ENCODE measurements at regions not wholly inside any gene's neighbourhood (a gene's known extent, or its start where the extent isn't known, plus 50 kb on each side); places are given as distances from the start of the nearest gene placed in this dataset.
"Not testable (repeated sequence)": the region's sequence is repeated elsewhere in the genome, so short reads cannot be mapped to it uniquely, and the experiment has no call there.

DNA sequence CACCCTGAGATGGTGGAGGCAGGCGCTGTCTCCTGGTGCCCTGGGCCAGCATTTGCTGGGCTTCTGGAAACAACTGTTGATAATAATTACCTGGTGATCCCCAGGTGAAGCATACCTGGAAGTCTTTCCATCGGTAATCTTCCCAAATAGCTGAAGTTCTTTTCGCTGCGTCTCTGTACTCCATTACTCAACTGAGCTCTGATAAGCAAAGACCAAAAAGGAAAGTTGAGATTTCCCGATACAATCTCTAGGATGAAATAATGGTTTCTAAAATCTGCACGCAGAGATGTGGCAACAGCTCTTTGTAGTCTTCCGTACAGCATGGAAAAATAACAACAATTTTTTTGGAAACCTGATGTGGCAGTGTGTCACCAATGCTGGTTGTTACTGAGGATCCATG lies 226.5 kb downstream of the GATA3 start:
- DNase-seq (ENCODE audit: low spot score) = no peak

DNA sequence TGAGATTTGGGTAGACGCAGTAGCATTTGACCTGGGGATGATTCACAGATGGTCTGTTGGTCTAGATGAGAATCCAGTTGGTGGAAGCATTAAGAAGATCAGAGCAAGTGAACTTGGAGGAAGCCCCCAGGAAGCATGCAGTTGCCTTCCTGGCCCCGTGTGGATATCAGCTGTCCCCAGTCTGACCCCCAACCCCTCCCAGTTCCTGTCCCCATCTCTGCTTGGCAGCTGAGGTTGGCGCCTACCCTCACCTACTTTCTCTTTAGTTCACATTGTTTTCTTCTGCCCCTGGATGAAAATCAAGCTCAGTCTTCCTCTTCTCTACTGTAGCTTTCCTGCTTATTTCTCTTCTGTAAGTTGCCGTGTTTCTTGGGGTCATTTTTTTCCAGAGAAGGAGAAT lies 227.9 kb downstream of the GATA3 start:
- DNase-seq (ENCODE audit: low spot score) = no peak

DNA sequence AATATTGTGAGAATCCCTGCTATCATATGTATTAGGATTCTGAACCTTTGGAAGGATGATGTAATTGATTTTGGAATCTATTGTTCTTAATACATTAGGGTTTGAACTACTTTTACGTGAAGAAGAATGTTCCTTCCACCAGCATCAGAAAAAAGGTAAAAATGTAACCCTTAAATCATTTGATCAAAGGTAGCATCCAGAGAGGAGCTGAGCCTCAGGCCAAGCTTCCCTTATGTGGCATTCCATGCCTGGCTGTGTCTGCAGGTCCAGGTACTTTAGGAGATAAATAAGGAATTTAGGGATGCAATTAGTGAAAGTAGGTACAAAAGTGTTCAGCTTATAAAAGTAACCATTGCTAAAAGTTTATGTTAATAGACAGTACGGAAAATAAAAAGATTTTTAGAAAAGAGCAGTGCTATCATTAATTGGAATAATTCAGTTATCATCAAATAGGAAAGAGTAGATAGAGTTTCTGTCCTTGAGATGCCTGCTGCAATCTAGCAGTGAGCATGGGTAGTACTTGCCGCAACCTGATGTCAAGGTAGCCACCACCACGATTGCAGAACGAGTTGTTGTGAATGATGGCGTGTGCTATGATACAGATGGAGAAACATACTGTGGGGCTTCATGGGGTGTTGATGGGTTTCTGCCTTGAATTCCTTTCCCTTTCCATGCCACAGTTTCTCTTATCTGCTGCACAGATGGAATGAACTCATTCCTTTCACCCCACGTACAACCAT lies 228.8 kb downstream of the GATA3 start:
- no peak for DNase-seq (ENCODE audit: low spot score)

DNA sequence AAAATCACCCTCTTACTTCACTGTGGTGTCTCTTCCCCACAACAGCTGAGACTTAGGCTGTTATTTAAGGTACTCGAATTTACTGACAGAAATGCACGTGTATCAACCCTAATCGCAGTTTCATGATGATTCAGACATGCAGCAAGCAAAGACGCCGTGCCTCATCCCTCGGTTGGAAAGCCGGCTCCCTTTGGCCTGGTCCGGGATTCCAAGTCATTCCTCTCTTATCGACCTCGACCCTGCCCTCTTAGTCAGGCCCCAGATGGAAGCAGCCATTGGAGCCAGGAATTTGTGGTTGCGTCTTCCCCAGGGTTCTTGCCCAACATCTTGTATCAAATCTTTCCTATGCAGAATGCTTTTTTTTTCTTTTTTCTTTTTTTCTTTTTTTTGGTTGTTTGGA lies 229.5 kb downstream of the GATA3 start:
- DNase-seq (ENCODE audit: low spot score) = no peak

DNA sequence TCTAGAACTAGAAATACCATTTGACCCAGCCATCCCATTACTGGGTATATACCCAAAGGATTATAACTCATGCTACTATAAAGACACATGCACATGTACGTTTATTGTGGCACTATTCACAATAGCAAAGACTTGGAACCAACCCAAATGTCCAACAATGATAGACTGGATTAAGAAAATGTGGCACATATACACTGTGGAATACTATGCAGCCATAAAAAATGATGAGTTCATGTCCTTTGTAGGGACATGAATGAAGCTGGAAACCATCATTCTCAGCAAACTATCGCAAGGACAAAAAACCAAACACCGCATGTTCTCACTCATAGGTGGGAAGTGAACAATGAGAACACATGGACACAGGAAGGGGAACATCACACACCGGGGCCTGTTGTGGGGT lies 231.5 kb downstream of the GATA3 start:
- not testable (repeated sequence) for DNase-seq (ENCODE audit: low spot score)

DNA sequence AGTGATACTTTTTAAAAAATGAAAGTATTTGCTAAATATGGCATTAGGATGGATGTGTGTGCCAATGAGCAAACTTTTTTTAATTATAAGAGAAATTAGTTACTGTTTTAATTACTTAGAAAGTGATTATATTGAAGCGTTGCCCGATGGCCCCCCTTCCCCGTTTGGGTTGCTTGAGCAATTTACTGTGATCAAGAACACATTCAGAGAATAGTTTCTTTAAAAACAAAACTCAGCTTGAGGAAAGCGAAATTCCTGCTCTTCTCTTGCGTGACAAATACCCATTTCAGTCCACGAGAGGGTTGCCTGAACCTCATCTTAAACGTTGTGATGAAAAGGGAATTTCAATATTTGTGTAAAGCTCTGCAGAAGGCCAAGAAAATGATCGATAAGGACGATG lies 234.1 kb downstream of the GATA3 start:
- DNase-seq (ENCODE audit: low spot score) = no peak

DNA sequence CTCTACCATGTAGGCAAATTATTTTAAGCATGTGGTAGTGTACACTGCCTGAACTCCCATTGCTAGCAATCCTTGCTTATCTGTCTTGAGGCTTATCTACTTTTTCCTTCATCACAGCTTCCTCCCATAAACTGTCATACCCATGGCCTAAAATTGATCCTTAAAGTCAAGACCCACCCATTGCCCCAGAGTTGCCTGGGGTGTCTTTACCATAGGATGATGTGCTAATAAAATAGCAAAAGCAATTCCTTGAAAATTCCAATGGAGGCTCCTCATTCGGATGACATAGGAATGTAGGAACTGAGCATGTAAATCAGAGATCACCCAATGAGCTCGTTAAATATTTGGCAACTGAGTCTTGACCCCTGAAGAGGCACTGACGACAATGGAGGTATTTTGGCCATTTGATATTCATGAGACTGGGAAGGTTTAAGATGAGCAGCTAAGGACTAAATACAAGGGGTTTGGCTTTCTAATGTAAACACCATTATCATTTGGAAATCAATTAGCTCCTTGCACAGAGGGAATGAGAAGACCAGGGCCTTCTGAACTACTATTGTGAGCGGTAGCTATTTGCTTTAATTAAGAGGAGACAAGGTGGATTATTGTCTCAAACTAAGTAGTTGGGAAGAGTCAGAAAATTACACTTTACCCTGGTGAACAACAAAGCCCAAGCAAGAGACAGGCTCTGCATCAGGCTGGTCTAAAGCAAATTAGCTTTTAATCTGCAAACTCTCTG lies 234.9 kb downstream of the GATA3 start:
- DNase-seq (ENCODE audit: low spot score) = no peak

DNA sequence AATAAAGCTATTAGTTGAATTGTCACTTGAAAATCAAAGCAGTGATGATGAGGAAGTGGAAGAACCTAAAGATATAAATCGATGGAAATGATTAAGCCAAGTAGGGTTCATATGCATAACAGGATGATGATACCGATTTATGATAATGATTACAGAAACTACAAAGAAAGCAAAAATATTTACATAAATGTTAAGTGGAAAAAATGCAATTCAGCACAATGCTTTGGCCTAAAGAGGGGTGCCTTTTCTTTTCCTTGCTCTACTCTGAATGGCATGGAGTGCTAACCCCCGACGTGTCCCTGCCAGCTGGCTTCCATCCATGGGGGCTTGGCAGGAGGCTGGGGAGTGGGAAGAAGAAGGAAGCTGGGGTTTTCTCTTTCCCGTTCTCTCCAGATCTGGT lies 240.3 kb downstream of the GATA3 start:
- no peak for DNase-seq (ENCODE audit: low spot score)

DNA sequence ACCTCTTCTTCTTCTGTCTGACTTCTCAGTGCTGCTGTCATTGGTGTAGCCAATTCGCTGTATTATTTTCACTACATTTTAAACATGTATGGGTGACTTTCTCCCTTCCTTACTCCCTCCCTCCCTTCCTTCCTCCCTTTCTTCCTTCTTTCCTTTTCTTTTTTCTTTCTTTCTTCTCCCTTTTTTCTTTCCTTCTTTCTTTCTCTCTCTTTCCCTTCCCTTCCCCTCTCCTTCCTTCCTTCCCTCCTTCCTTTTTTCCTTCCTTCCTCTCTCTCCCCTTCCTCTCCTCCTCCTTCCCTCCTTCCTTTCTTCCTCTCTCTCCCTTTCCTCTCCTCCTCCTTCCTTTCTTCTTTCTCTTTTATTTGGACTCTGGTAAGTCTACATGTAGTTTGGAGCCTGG lies 240.8 kb downstream of the GATA3 start:
- DNase-seq (ENCODE audit: low spot score) = no peak

DNA sequence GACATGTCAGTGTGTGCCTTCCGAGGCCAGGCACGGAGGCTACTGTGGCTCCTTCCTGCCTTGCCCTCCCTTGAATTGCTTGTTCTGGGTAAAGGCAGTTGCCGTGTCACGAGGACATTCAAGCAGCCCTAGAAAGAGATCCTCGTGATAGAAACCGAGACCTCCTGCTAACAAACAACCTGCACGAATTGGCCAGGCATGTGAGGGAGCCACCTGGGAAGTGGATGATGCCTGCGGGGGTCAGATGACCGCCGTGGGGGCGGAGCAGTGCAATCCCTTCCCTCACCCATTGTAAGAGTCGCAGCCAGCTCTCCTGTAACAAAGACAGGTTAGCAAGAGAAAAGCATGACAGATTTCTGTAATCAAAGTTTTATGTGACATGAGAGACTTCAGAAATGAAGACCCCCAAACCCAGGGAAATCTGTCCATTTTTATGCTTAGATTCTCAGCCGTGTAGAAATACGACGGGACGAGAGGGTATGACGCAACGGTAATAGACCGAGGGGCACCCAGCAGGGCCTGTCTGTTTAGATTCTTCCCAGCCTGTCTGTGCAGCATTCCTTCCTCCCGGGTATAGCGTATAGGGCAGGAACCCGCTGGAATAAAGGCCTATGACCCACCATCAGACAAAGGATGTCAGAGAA lies 241.7 kb downstream of the GATA3 start:
- no peak for DNase-seq (ENCODE audit: low spot score)

DNA sequence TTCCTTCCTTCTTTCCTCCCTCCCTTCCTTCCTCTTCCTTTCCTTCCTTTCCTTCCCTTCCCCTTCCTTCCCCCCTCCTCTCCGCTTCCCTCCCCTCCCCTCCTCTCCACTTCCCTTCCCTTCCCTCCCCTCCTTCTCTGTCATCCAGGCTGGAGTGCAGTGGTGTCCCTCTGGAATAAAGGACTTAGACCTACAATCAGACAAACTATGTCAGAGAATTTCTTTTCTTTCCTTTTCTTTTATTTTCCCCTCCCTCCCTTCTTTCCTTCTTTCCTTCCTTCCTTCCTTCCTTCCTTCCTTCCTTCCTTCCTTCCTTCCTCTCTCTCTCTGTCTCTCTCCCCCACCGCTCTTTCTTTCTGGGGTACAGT lies 242.2 kb downstream of the GATA3 start:
- no peak for DNase-seq (ENCODE audit: low spot score)

DNA sequence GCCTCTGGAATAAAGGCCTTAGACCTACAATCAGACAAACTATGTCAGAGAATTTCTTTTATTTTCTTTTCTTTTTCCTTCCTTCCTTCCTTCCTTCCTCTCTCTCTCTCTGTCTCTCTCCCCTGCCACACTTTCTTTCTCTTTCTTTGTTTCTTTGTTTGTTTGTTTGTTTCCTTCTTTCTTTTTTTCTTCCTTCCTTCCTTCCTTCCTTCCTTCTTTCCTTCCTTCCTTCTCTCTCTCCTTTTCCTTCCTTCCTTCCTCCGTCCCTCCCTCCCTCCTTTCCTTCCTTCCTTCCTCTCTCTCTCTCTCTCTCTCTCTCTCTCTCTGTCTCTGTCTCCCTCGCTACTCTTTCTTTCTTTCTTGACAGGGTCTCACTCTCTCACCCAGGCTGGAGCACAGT lies 242.6 kb downstream of the GATA3 start:
- DNase-seq (ENCODE audit: low spot score) = no peak

DNA sequence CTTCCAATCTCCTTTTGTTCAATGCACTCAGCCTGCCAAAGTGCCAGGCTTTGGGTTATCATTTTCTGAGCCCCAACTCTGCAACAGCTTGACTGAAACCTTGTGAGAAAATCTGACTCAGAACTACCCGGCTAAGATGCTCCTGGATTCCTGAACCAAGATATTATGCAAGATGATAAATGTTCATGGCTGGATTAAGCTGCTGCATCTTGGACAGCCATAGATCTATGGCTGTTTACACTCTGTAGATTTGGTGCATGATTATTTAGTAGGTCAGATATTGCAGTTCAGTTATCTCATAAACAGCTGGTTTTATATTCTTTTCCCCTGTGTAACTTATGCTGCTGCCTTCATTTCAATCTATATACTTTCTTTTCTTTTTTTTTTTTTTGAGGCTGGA lies 243.5 kb downstream of the GATA3 start:
- DNase-seq (ENCODE audit: low spot score) = no peak

DNA sequence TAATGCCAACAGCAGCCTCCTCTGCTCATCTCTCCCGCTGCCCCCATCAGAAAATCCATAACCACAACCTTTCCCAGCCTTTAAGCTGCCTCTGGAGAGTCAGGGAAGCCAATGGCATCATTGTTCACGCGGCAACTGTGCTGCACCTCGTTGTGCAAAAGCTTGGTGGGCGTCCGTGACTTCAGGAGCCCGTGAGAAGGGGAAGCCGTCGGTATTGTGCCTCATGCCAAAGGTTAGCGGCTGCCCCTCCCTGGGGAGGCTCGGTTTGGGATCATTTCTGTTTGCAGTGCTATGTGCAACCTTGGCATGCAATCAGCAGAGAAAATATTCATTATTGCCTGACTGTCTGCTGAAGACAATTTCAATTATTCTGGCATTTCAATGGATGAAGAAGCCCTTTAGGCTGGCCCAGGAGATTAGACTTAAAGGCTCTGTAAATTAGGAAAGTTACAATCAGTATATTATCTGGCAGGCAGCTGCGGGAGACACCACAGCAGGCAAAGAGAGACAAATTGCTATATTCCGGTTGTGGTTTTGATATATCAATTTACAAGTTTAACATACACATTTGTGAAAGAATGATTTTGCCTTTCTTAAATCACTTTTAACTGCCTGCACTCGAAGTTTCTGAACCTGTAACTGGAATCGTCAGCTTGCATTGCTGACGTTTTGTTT lies 244.5 kb downstream of the GATA3 start:
- no peak for DNase-seq (ENCODE audit: low spot score)

DNA sequence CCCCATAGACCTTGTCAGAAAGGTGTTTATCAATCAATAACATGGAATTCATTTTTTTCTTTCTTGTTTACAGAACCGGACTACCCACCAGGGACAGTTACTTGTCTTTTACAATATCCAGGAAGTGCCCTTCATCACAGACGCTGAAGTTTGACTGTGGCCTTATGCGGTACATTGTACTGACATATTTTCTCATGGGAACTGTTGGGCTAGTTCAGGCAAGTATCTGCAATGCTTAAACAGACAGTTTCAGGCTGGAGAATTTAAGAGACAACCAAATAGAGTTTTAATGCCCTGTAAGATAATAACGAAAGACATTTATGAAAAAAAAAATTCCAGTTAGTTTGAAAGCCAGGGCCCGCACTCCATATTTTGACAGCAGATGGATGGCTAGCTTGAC lies 246.4 kb downstream of the GATA3 start:
- DNase-seq (ENCODE audit: low spot score) = no peak

DNA sequence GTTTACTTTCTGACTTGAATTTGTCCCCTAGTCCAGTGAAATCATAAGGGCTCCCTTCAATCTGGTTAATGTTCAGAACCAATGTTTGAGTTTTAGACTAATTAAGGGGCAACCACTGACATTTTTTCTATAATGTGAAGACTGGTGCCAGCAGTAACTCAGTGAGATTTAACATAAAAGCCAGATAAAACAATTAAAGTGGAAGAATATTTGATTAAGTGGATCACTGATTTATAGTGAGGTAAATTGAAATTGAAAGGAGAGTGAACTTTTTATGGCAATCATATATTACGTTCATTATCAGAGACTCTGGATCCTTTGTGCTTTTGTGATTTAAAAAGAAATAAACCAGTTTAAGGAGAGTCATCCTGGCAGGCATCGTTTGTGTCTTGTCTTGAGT lies 246.8 kb downstream of the GATA3 start:
- no peak for DNase-seq (ENCODE audit: low spot score)

DNA sequence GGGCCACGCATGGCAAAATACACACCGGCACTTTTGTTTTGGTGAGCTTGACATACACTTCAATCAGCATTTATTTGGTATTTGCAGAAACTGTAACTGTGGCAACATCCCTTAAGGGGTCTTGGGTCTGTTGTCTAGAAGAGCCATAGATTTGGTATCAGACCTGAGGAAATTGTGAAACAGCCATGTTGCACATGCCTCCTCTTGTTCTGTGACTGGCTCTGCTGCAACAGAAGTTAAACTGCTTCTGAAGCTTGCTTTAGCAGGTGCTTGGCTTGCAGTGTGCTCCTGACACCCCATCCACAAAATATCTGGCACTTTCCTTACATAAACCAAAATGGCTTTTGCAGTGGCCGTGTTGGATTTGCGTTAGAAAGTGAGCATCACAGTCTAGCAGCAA lies 247.3 kb downstream of the GATA3 start:
- DNase-seq (ENCODE audit: low spot score) = no peak

DNA sequence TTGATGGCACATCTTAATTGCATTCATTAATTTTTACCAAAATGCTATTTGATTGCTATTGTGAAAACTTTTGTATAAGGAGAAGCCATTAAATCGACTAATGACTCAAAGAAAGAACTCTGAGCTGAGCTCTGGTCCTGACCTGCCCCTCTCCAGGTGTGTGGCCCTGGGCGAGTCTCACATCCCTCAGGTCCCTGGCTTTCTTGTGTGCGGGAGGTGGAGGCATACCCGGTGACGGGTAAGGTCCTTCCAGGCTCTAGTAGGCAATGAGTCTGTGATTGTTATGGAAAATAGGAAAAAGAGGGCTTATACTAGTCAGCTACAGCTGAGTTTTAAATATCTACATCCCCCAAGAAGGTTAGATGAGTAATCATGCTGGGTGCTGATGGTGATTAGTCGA lies 248.1 kb downstream of the GATA3 start:
- DNase-seq (ENCODE audit: low spot score) = no peak

DNA sequence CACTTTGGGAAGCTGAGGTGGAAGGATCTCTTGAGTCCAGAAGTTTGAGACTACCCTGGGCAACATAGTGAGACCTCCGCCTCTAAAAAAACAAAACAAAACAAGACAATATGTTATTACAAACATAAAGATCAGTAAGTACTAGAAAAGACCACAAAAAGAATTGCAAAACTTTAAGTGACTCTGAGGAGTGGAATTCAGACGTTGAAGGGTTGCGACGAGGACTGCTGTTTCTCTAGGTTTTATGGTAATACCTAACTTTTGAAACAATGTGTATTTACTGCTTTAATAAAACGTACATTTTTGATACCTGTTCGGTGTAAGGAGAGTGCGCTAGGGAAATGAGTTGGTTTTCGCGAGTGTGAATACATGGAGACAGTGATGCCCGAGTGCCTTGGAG lies 250.4 kb downstream of the GATA3 start:
- no peak for DNase-seq (ENCODE audit: low spot score)

DNA sequence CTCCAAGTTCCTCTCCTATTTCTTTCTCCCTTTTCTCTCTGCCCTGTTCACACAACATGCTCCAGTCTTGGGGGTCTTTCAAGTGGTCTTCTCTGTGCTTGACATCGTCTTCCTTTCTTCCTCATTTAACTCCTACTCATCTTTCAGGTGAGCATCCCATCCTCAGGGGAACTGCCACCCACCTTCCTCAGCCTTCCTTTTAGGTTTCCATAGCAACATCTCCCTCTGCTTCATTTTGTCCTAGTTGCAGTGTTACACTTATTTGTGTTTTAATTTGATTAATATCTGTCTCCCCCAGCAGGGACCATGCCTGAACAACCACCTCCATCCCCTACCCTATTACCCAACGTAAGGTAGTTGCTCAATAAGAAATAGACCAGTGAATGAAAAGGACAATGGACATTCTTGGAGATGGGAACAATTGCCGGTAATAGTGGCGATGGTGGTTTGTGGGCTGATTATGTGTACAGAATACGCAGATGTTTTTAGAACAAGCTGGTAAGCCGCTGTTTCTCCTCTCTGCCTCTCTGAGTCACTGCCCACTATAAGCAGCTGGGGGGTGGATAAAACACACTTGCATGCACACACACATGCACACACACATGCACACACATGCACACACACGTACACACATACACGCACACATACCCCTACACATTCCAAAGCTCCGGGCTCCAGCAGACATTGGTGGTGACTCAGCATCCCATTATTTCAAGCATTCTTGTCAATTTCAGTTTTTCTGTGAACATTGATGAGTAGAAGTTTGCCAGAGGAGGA lies 251.6 kb downstream of the GATA3 start:
- DNase-seq (ENCODE audit: low spot score) = no peak

DNA sequence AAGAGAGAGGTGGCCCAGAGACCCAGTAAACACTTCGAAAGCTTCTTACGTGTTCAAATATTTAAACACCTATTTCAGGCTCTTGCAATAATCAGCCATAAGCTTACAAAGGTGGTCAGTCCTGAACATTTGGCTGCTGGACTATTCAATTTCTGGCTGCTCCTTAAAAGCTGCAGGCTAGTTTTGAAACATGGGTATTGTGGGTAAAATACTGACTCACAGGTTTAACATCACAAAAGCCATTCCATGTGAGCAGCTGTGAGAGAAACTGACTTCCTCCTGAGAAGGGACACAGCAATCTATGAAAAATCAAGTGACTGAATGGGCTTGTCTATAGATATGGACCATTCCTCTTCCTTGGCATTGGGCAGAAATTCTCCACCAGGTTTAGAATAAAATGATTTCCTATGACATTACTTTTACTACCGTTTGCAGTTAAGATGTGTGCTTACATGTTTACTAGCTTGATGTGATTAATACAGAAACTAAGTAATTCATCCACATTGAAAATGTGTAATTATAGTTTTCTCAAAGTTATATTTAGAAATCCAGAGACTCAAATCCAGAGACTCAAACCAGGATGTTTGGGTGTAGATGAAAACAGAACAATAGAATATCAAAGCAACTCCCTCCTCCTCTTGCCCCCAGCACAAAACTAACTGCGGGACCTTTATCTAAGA lies 252.3 kb downstream of the GATA3 start:
- DNase-seq (ENCODE audit: low spot score) = no peak

DNA sequence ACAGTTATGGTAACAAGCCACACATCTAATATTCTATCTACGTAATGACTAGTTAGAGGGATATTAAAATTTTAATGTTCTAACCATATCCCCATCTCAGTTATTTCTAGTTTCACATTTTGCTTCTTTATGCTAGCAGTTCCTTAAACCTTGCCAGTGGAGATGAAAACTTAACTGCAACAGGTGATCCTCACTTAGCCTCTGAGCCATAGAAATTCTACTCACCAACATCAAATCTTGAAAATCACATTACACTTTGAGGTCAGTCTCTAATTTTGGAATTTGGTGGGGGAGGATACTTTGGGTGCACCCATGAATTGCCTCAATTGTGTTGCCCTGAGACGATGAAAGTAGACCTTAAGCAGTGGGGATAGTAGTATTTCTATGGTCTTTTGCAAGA lies 256.4 kb downstream of the GATA3 start:
- DNase-seq (ENCODE audit: low spot score) = no peak
